GM18511 (cell line): ENCODE measurements at regions not wholly inside any gene's neighbourhood (a gene's known extent, or its start where the extent isn't known, plus 50 kb on each side); places are given as distances from the start of the nearest gene placed in this dataset.
"Not testable (repeated sequence)": the region's sequence is repeated elsewhere in the genome, so short reads cannot be mapped to it uniquely, and the experiment has no call there.

Experiments used
- ATAC-seq: cut with Tn5 transposase; IDR thresholded peaks from one replicate; pipeline ENCODE4 v1.9.1; 2021; ENCODE audit warnings: mild to moderate bottlenecking, moderate library complexity; ENCODE audit not compliant: unreplicated experiment

DNA sequence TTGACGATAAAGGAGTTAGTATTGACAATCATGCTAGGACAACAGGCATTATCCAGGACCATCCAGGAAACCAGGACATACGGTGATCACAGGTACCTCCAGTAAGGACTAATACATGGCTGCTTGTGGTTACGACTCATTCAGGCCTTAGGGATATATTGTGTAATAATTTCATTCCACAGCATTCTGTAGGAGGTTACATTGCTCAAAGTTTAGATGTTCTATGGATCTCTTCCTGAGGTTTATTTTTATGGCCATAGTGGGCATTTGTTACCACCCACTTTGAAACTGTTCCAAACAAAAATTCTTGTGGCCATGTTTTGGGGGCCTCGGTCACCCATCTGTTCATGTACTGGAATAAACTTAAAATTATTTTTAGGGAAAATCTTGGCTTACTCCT lies 431.6 kb downstream of the METTL4 start:
- no peak for ATAC-seq

DNA sequence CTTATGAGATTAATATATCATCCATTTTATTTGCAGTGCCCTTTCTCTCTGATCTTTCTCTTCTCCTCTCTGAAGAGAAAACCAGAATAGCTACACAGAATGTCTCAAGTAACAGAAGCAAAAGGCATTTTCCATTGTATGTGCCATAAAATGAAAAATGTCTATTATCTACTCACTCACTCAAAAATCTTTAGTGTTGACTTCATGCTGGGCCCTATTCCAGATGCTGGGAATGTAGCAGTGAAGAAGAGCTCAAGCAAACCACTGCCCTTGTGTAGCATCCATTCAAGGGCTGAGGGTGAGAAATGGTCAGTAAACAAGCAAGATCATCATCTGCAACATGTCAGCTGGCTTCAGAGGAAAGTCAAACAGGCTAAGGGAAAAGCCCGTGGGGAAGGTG lies 427.7 kb downstream of the METTL4 start:
- no peak for ATAC-seq

DNA sequence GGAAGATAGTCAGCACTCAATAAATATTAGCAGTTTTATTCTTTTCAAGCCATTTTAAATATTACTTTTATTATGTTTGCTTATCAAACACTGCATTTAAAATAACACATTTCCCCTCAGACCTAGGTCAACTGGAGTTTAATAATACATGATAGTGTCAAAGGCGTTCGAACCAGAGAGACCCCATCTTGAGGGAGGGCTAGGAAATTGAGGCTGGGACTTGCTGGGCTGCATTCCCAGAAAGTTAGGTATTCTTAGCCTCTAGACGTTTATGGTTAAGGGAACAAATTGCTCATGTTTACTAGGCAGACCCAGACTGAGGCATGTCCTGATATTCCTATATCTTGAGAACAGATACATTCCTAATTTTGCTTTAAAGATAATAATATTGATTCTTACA lies 426.5 kb downstream of the METTL4 start:
- no peak for ATAC-seq

DNA sequence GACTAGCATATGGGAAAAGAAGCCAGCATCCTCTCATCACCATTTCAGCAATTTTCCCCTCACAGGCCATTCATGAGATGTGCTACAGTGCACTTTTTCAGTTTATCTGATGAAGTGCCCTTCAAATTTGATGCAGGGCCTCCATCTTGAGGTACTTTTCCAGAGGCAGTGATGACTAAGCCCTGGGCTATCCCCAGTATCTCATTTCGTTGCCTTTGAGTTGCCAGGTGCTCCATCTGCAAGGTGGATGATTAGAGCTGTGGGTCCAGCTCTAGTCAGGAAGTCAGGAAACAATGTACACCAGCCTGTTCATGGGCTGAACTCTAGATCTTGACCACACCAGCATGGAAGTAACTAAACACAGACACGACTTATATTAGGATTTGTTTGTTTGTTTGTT lies 425.2 kb downstream of the METTL4 start:
- ATAC-seq = no peak

DNA sequence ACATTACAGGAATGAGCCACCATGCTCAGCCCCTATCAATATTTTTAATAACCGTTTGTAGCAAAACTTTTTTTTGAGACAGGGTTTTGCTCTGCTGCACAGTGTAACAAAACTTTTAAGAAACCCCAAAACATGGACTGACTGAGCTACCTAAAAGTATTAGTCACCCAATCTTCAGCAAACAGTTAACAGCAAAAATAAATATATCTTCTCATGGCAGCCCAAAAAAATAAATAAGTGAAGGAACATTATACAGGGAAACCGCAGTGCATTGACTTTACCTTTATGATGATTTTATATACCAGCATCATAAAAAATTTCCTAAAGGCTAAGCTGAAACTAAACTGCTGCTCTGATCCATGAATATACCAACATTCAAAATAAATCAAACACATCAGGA lies 424.6 kb downstream of the METTL4 start:
- ATAC-seq = no peak

DNA sequence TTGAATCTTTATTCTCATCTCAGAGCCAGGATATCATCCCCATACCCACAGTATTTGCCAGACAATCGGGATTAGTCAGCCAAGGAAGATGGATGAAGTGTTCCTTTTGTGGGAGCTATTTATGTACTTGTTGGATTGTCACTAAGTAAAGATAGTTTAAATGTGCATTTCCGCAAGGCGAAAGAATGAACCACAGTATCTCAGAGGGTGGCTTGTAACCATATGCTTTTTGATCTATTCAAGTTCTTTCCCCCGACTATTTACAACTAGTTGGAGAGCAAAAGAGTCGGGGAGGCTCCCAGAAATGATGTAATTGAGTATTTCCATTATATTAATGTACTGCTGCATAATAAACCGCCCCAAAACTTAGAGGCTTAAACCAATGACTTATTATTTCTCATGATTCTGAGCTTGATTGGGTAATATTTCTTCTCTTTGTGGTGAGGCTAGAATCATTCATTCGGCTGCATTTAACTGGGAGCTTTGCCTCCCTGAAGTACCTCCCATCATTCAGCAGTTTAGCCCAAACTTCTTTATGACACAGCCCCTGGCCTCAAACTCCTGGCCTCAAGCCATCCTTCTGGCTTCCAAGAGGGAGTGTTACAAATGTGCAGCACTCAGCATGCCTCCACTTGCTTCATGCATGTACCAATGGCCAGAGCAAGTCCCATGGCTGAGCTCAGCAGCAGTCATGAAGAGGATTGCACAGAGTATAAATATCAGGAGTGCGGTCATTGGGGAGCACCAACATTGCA lies 423.7 kb downstream of the METTL4 start:
- ATAC-seq = no peak

DNA sequence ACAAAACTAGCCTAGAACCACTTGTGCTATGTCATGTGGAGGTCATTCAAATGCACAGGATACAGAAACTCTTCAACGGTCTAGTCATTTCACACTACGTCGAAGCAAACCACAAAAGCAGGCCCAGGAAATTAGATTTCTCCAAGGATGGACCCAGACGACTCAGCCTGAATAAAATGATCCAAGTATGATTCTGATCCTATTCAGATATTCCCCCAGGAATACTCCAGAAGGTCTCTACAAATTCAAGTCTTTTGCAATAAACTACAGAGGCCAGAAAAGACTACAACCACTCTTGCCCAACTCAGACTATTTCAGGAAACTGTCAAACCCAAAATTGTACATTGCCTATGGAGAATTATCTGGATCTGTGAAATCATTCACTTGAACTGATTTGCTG lies 422.5 kb downstream of the METTL4 start:
- ATAC-seq = no peak

DNA sequence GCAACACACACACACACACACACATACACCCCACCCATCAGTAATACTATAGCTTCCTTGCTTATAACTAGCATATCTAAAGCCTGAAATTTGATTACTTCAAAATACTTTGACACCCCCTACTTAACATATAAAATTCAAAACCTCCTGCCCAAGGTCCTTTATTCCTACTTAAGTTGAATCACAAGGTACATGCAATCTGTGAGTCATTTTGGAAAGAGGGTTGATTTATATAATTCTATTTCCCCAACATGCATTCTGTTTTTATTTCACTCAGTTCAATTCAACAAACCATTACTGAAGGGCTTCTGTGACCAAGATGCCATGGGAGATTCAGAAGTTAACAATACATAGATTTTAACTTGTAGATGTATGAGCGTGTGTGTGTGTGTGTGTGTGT lies 420.7 kb downstream of the METTL4 start:
- ATAC-seq = no peak

DNA sequence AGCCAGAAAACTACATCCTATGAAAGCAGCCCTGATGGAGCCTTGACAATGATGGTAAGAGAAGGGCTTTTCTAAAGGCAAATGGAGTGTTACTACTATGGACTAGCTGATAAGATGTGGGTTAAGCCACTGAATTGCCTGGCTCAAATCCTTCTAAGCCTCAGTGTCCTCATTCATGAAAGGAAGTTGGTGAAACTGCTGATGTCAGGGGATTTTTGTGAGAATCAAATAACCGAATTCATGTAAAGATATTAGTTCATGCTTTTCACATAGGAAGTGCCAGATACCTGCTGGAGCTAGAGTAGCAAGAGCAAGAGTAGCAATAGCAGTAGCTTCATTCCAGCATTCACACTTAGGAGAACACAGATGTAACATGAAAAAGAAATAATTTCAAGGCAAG lies 417.0 kb downstream of the METTL4 start:
- no peak for ATAC-seq

DNA sequence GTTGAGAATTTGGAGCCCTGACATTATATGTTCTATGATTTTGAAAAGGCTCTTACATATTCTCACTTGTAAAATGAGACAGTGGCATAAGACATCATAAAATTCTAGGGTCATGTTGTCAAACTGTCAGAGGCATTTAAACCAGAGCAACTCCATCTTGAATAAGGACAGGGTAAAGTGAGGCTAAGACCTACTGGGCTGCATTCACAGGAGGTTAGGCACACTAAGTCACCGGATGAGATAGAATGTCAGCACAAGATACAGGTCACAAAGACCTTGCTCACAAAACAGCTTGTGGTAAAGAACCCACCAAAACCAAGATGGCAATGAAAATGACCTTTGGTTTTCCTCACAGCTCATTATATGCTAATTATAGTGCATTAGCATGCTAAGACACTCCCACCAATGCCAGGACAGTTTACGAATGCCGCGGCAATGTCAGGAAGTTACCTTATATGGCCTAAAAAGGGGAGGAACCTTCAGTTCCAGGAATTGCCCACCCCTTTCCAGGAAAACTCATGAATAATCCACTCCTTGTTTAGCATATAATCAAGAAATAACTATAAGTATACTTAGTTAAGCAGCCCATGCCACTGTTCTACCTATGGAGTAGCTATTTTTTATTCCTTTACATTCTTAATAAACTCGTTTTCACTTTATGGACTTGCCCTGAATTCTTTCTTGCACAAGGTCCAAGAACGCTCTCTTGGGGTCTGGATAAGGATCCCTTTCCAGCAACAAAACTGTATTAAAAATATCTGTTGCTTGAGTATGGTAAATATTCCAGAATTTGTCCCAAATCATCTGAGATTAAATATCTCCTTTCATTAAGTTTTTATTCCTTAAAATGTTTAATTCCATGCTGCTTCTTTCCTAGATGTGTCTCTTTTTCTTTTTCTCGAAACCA lies 406.4 kb downstream of the METTL4 start:
- no peak for ATAC-seq

DNA sequence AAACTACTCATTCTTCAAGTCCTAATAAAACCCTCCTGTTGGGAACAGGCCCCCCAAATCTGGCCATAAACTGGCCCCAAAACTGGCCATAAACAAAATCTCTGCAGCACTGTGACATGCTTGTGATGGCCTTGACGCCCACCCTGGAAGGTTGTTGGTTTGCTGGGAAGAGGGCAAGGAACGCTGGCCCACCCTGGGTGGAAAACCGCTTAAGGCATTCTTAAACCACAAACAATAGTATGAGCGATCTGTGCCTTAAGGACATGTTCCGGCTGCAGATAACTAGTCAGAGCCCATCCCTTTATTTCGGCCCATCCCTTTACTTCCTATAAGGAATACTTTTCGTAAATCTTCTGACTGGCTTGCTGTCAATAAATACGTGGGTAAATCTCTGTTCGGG lies 404.4 kb downstream of the METTL4 start:
- ATAC-seq = not testable (repeated sequence)

DNA sequence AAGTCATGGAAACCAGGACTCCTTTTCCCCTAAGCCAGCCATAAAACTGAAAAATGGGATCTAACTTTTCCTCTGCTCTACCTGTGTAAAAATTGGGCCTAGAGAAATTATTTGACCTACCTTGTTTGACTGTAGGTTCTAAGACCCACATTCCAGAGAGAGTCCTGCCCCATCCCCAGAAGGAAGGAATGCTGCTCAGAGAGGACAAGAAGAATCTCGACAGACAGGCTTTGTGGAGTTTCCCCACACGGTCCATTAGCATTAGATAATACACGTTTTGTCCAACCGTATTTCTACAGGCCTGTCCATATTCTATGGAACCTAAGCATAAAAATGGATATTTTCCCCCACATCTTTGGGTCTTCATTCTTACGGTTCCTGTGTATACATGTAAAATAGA lies 403.3 kb downstream of the METTL4 start:
- no peak for ATAC-seq

DNA sequence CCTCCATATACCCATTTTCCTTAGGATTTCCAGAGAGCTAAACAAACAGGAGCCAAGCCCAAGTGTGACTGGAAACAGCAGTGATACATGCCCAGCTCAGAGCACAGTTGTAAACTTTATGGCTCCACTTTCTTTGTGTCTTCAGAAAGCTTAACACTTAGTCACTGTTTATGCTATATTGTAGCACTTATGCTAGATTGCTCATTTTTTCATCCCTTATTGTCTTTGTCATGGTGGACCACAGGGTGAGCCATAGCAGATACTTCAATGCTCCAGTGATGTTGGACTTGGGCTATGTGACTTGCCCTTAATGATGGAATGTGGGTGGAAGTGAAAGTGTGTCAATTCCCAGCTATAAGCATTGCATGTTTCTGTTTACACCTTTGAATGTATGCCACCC lies 401.6 kb downstream of the METTL4 start:
- no peak for ATAC-seq

DNA sequence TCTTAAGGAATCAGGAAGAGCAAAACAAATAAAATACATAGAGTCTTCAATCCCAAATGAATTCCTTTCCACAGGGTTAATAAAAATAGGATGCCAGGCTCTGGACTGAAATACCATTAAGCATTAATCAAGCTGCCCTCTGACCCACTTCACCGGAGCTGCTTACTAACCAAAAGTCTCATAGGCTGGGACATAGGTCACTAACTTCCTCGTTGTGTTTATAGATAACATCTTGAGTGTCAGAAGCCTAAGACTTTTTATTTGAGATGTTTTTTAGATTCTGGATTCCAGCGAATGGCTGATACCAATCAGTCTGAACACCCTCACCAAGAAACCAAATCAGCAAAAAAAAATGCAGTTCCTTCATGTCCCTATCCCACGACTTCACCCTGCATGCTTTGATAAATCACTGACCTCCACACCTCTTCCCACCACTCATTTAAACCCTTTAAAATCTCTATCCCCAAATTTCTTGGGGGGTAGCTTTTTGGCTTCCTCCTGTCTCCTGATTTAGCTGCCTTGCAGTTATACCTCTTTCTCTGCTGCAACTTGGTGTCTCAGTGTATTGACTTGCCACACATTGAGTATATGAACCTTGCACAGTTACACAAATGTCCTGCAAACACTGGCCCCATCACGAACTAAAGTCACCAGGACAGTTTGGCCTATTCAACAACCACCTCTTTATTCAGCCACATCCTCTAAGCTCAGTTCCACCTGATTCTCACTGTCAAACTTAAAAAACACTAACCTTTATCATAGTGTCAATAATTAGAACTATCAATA lies 399.3 kb downstream of the METTL4 start:
- no peak for ATAC-seq

DNA sequence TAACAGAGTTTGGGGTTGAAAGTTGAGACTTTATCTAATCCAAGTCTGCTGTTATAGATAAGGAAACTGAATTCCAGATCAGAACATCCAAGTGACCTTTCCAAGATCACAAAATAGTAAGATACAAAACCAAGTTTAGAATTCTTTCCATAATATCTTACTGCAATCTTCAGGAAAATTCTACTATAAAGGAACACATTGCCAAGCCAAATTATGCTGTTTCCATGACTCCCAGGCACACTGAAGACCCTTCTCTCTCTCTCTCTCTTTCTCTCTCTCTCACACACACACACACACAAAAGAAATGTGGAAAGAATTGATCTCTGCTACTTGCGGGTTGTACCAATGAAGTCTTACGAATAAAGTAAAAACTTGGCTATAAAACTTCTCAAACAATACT lies 398.4 kb downstream of the METTL4 start:
- ATAC-seq = no peak

DNA sequence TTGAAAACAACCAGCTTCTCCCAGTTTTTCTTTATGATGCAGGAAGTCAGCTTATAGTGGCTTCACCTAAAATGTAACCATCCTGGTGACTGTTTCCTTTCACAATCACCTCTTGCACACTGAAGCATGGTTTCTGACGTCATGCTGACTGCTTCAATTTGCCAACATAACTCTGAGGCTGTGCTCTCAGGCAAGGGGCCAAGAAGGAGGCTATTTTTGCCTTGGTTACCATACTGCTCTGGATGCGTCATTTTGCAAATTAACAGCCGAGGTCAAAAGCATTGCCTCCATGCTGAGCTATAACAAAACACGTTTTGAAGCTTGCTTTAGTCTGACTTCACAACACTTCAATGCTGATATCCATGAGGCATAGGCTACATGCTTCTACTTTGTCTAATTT lies 397.8 kb downstream of the METTL4 start:
- ATAC-seq = no peak

DNA sequence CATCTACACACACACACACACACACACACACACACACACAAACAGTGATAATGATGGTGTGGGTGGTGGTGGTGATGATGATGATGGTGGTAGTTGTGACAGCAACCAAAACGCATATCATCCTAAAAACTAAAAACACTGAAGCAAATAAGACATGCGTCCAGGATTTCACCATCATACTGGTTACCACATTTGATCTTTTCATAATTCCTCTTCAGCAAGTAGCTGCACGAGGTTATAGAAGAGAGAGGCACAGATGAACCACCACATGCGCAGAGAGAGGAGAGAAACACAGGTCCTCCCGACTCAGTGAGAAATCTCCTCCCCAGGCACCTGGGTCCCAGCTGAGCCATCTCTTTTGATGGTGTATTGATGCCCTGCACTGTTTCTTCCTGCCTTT lies 393.3 kb downstream of the METTL4 start:
- ATAC-seq = no peak

DNA sequence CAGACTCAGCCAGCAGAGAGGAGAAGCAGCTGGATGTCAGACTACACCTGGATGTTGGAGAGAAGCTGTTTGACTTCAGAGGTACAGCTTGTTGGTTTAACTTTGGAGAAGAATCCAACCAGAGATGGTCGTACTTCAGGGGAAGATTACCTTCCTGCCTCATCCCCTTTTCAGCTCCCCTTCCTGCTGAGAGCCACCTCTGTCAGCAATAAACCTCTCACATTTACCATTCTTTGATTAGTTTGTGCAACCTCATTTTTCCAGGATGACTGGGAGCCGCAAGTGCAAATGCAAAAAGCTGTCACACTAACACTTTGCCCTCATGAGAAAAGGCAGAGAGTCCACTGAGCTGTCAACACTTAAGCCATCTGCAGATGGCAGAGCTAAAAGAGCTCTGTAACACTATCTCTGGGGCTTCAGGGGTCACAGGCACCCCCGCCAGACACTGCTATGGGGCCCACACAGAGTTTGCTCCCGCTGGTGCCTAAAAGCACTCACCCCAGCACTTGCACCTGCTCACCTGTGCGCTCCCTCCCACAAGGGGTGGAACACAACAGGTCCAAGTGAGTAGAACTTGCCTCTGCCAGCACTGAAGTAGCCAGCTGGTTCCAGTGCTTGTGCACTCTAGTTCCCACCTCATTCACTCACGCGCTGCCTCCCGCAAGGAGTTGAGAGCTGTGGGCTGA lies 391.7 kb downstream of the METTL4 start:
- no peak for ATAC-seq

DNA sequence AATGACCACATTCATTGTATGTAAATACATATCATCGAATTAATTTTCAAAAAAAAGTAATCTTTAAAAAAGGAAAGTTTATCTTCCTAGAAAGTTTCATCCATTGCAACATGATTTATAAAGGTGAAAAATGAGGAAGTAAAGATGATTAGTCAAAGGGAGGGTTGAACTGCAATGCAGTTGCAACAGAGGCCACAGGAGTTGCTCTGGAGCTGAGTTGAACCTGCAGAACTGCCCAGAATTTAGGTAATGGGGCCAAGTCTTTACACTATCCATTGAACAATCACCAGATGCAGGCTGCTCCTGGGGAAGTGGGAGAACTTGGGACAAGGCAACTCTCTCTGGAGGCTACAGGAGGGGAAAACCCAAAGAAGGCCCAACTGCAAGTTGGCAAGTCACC lies 390.7 kb downstream of the METTL4 start:
- no peak for ATAC-seq

DNA sequence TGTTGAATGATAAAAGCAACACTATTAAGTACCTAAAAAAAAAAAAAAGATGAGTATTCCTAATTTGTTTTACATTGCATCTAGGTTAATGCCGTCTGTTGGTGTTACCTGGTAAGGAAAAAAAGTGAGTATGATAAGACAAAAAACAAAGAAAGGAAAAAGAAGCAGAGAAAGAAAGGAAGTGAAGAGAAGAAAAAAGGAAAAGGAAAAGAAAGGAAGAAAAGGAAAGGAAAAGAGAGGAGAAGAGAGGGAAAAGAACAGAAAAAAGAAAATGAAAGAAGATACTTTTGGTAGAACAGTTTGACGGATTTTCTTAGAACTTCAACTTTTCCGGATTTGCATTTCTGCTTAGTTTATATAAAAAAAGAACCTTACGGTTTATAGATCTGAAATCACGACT lies 387.9 kb downstream of the METTL4 start:
- ATAC-seq = no peak

DNA sequence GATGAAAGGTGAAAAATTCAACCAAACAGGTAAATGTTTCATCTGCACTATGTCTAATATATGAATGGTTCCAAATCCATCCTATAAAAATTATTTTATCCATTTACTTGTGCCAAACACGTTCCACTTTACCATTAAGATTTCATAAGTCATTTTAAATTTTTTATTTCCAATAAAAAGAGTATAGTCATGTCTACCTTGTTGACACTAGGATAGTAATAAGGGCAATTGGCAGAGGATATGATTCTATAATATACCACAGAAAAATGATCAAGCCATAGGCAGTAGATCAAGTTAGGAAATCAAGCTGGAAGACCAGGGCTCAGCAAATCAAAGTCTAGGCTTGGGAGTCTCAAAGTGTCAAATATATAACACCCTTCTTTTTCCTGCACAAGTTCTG lies 384.3 kb downstream of the METTL4 start:
- ATAC-seq = no peak
